B cell (primary cell): ENCODE measurements at regions not wholly inside any gene's neighbourhood (a gene's known extent, or its start where the extent isn't known, plus 50 kb on each side); places are given as distances from the start of the nearest gene placed in this dataset.

Experiments
- ATAC-seq: fragments of 200-7000 bp; cut with Tn5 transposase; one replicate; pipeline ENCODE4 v1.10.0; 2021; ENCODE audit warnings: low read depth, mild to moderate bottlenecking, moderate number of reproducible peaks, moderate library complexity
- CTCF ChIA-PET: fragments of 350-600 bp; sonication (Branson Sonifier 250); formaldehyde crosslinking; loops from one replicate; lab custom pipeline; 2021; ENCODE audit warnings: antibody characterized with exemption, inconsistent platforms; lab: Charles Lee
- POLR2A ChIA-PET: fragments of 350-600 bp; sonication (Branson Sonifier 250); formaldehyde crosslinking; loops from one replicate; lab custom pipeline; 2021; ENCODE audit warnings: antibody characterized with exemption; lab: Charles Lee
- DNase-seq: peaks from one replicate; pipeline ENCODE4 v3.0.0; 2013
- H2AFZ ChIP-seq: 2 replicates; pipeline ENCODE4 v1.6.1; 2012; ENCODE audit warnings: mild to moderate bottlenecking, low read depth, low read length; ENCODE audit not compliant: insufficient read depth, poor library complexity, severe bottlenecking
- H3K27ac ChIP-seq, 2 donors: 1 replicate in 1 of 2; 2 replicates in 1 of 2; pipeline ENCODE4 v1.5.1; 2012 to 2013; ENCODE audit warnings: low read length in 2 of 2, mild to moderate bottlenecking in 2 of 2, moderate library complexity in 1 of 2
- H3K27me3 ChIP-seq, 4 experiments: fragments of 200-600 bp in 1 of 4; sonication (generic) in 1 of 4; replicated peaks in 1 of 4; 1 replicate in 2 of 4; 2 replicates in 2 of 4; pipeline versions ENCODE4 v1.6.1 to v1.7.0; 2013 to 2016; ENCODE audit warnings: low read length in 3 of 4, mild to moderate bottlenecking in 2 of 4, mixed read lengths in 1 of 4, moderate library complexity in 1 of 4; ENCODE audit not compliant: insufficient read depth in 4 of 4, control insufficient read depth in 3 of 4; ENCODE audit errors: control extremely low read depth in 1 of 4
- H3K36me3 ChIP-seq, 2 experiments: replicated peaks in 1 of 2; 1 replicate in 1 of 2; 2 replicates in 1 of 2; pipeline versions ENCODE4 v1.6.1 to v1.7.1; 2013; ENCODE audit warnings: low read length in 1 of 2; ENCODE audit not compliant: insufficient read depth in 2 of 2, control insufficient read depth in 1 of 2; ENCODE audit errors: control extremely low read depth in 1 of 2, extremely low read depth in 1 of 2
- H3K4me1 ChIP-seq, 2 donors: fragments of 200-600 bp in 1 of 2; sonication (generic) in 1 of 2; 1 replicate in 1 of 2; 2 replicates in 1 of 2; pipeline versions ENCODE4 v1.5.1 to v1.6.1; 2013 to 2017; ENCODE audit warnings: low read length in 2 of 2; ENCODE audit not compliant: control insufficient read depth in 2 of 2, insufficient read depth in 2 of 2
- H3K4me2 ChIP-seq: replicated peaks from 2 replicates; pipeline ENCODE3; 2012; ENCODE audit warnings: mild to moderate bottlenecking, low read depth, low read length; ENCODE audit not compliant: poor library complexity, severe bottlenecking
- H3K4me3 ChIP-seq, 5 experiments: fragments of 200-600 bp in 1 of 5; sonication (generic) in 1 of 5; 1 replicate in 3 of 5; 2 replicates in 2 of 5; pipeline versions ENCODE4 v1.5.1 to v1.7.0; 2011 to 2016; ENCODE audit warnings: low read length in 4 of 5, mild to moderate bottlenecking in 4 of 5, low read depth in 2 of 5, control low read depth in 1 of 5, moderate library complexity in 1 of 5; ENCODE audit not compliant: insufficient read depth in 1 of 5; ENCODE audit errors: control extremely low read depth in 1 of 5, extremely low read depth in 1 of 5
- H3K79me2 ChIP-seq: fragments of 200-600 bp; sonication (generic); one replicate; pipeline ENCODE4 v1.6.0; 2016; ENCODE audit warnings: low read length; ENCODE audit not compliant: control insufficient read depth, insufficient read depth
- H3K9ac ChIP-seq: fragments of 200-600 bp; sonication (generic); 2 replicates; pipeline ENCODE4 v1.6.1; 2017; ENCODE audit warnings: mild to moderate bottlenecking, low read length, moderate library complexity
- H3K9me3 ChIP-seq, 3 donors: one replicate each; pipeline versions ENCODE4 v1.6.1 to v1.7.1; 2013; ENCODE audit warnings: low read length in 2 of 3; ENCODE audit not compliant: control insufficient read depth in 2 of 3, insufficient read depth in 1 of 3; ENCODE audit errors: control extremely low read depth in 1 of 3
- H4K20me1 ChIP-seq: 2 replicates; pipeline ENCODE4 v1.6.0; 2012; ENCODE audit warnings: mild to moderate bottlenecking, low read length; ENCODE audit not compliant: insufficient read depth, control insufficient read depth, poor library complexity, severe bottlenecking
- H3K27ac Mint-ChIP-seq: one replicate; pipeline ENCODE4 v1.8.0; 2021; ENCODE audit warnings: mixed read lengths
- H3K27me3 Mint-ChIP-seq: one replicate; pipeline ENCODE4 v1.8.0; 2021; ENCODE audit warnings: mixed read lengths
- H3K4me1 Mint-ChIP-seq: one replicate; pipeline ENCODE4 v1.8.0; 2021; ENCODE audit warnings: mixed read lengths
- H3K4me3 Mint-ChIP-seq: one replicate; pipeline ENCODE4 v1.8.0; 2021; ENCODE audit warnings: mixed read lengths
- H3K9me3 Mint-ChIP-seq: one replicate; pipeline ENCODE4 v1.8.0; 2022; ENCODE audit warnings: mixed read lengths; ENCODE audit not compliant: insufficient read depth
- CTCF ChIP-seq: fragments of 200-600 bp; IDR thresholded peaks from one replicate; pipeline ENCODE4 v1.8.0; 2022; ENCODE audit warnings: antibody characterized with exemption, mild to moderate bottlenecking
- EZH2 ChIP-seq: IDR thresholded peaks from 2 replicates; pipeline ENCODE4 v1.6.1; 2012; ENCODE audit warnings: borderline replicate concordance, low read depth, mild to moderate bottlenecking, moderate library complexity, low read length; ENCODE audit not compliant: insufficient read depth, poor library complexity, severe bottlenecking
- WGBS: methylation state at CpG from one replicate; pipeline ENCODE4 v1.1.5; 2013; ENCODE audit warnings: missing lambda C conversion rate; ENCODE audit not compliant: insufficient coverage; 5-methylcytosine and 5-hydroxymethylcytosine counted together
- intact Hi-C: fragments of 100-400 bp; cut with micrococcal nuclease; formaldehyde crosslinking; loops from one replicate; pipeline ENCODE4 v1.10.0; 2022

GRCh38 chr14:71220462-71220861, 313.2 kb downstream of the PCNX1 start:
- Histone ChIP-seq H3K79me2 (no peaks in the 10 kb centered on the region), H3K36me3 (no peaks in the 10 kb centered on the region), H3K27me3 (no peaks in the 10 kb centered on the region), H3K4me1 (no peaks in the 10 kb centered on the region), H3K4me3 (no peak overlapping the region), H3K9me3 (peaks cover 0 to 4% (median 0%) of the 10 kb centered on the region in 3 donors), H3K27ac (no peak overlapping the region), H2AFZ (no peak overlapping the region), H3K4me2 (no peak overlapping the region), H4K20me1 (no peaks in the 10 kb centered on the region), H3K9ac (no peak overlapping the region)
- 86% methylated on average over 2 of the region's 4 CpGs for WGBS
- no peak for ATAC-seq
- CTCF ChIA-PET, result no interaction called here
- intact Hi-C loops, result no loop called here
- Mint-ChIP-seq H3K4me1 (no peaks in the 10 kb centered on the region), H3K27ac (no peak overlapping the region), H3K9me3 (no peaks in the 10 kb centered on the region), H3K27me3 (no peaks in the 10 kb centered on the region), H3K4me3 (no peak overlapping the region)
- TF ChIP-seq EZH2 (no peak), CTCF (no peak)
- DNase-seq, result no peak
- POLR2A ChIA-PET, result no interaction called here

GRCh38 chr14:71221119-71221518, 313.9 kb downstream of the PCNX1 start:
- Histone ChIP-seq H3K36me3 (no peaks in the 10 kb centered on the region), H4K20me1 (no peaks in the 10 kb centered on the region), H3K9me3 (peaks cover 0 to 4% (median 0%) of the 10 kb centered on the region in 3 donors), H3K4me3 (no peak overlapping the region), H2AFZ (no peak overlapping the region), H3K4me1 (no peaks in the 10 kb centered on the region), H3K4me2 (no peak overlapping the region), H3K27ac (no peak overlapping the region), H3K9ac (no peak overlapping the region), H3K79me2 (no peaks in the 10 kb centered on the region), H3K27me3 (no peaks in the 10 kb centered on the region)
- Mint-ChIP-seq H3K4me1 (no peaks in the 10 kb centered on the region), H3K27ac (no peak overlapping the region), H3K4me3 (no peak overlapping the region), H3K27me3 (peaks cover under 1% of the 10 kb centered on the region), H3K9me3 (no peaks in the 10 kb centered on the region)
- ChIA-PET POLR2A (no interaction called here), CTCF (no interaction called here)
- no peak for DNase-seq
- intact Hi-C loops, result no loop called here
- WGBS, result no CpG with 5 or more reads among the region's 2 CpGs
- ATAC-seq, result no peak
- TF ChIP-seq CTCF (no peak), EZH2 (no peak)
